HG03342 (cell line): ENCODE measurements at regions not wholly inside any gene's neighbourhood (a gene's known extent, or its start where the extent isn't known, plus 50 kb on each side); places are given as distances from the start of the nearest gene placed in this dataset.
"Not testable (repeated sequence)": the region's sequence is repeated elsewhere in the genome, so short reads cannot be mapped to it uniquely, and the experiment has no call there.

Experiments used
- ATAC-seq: cut with Tn5 transposase; IDR thresholded peaks from one replicate; pipeline ENCODE4 v1.9.1; 2021; ENCODE audit warnings: mild to moderate bottlenecking, moderate library complexity; ENCODE audit not compliant: unreplicated experiment

DNA sequence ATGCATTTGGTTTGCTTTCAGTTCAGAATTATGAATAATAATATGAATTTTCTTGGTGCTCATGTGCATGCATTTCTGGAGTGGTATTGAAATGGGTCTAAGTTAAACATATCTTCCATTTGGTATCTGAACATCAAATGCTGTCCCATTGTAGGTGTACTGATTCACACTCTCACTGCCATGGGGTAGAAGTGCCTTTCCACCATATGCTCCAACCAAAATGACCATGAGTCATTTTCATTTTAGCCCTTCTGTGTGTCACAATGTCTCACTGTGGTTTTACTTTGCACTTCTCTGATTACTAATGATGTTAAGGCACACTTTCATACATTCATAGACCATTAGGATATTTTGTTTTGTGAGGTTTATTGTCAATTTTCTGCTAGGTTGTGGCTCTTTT lies 211.9 kb downstream of the HAO1 start:
- ATAC-seq = no peak

DNA sequence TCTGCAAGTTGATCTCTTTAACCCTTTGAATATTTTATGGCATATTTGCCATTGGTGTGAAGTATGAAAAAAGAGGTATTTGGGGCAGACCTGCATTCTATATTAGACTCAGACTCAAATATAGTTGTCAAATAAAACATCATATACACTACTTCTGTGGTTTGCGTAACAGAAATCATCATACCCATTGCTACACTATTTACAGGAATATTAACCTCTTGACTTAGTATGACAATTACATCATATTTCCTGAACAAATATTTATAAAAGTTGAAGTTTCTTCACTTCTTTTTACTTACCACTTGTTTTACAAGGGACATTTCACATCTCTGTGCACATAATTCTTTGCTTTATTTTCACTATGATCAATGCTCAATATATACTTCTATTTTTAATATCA lies 206.0 kb downstream of the HAO1 start:
- no peak for ATAC-seq

DNA sequence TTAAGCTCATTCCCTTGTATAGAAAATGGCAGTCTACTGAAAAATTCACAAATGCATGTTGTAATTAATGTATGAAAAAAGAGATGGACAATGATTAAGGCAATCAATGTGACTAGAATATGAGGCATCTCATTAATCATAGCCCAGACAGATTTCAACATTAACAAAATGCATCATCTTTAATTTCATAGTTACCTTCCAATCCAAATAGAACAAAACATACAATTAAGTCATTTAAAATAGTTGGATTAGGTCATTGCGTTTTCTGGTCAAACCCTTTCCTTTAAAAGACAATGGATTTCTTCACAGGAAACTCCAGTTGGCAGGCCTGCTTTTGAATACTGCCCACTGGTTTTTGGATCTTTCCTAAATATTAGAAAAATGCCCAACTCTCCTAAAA lies 203.9 kb downstream of the HAO1 start:
- no peak for ATAC-seq

DNA sequence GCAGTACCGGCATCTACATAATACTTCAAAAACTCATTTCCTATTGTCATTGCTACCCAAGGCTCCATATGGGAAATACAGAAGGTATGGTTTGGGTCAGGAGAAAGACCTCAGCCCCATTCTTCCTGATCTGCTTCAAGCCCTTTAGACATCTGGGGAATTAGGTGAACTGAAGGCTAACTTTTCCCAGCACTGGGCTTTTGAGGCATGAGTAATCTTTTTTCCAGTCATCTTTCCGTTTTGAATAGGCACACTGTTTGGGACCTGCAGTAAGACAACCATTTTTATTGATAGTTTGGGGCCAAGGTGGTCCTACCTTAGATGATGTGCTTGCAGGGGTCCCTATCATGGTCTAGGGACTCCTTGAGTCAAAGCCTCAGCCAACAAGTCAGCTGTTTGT lies 198.4 kb downstream of the HAO1 start:
- ATAC-seq = no peak

DNA sequence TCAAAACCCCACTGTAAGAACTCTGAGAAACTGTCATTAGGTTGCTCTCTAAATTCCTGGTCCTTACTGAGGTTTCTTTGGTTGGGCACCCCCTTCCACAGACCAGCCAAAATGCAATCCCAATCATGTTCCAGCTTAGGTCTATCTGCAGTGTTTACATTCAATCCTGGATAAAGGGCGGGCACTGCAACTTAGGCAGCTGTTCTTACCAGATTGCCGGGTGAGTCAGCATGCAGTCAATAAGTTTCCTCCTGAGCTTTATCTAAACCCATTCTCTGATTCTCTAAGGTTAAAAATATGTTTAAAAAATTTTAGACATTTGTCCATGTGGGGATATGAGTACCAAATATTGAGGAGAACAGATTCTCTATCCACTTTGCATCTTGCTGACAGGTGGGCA lies 197.8 kb downstream of the HAO1 start:
- no peak for ATAC-seq

DNA sequence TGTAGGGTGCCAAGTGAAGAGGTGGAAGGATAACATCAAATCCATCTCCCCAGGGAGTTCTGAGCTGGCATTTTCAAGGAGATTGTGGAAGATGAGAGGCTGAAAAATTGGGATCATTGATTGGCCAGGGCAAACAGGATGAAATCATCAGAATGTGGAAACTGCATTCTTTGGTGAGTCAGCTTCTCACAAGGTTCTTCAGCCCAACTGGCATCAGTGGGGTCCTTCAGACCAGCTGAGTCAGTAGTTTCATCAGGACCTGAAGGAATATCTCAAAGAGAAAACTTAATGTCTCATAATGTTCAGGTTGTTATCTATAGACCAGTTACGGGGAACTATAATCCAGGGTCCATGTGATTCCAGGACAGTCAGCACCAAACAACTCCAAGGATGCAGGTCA lies 195.8 kb downstream of the HAO1 start:
- ATAC-seq = no peak

DNA sequence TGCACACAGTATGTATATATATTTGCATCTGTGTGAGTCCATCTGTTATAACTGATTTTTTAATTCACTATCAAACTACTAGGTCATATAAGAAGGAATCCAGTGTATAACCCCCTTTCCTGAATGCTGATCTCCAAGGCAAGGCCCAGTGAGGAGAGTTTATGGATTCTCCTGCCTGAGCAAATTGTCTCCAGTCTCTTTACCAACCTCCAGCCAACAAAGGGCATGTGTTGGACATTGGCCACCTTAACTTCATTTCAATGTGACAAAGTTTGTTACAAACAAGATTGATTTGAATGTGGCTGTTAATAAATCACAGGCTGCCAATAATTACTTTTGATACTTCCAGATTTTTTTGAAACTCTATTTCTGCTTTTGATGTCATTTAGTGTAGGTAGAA lies 191.6 kb downstream of the HAO1 start:
- ATAC-seq = no peak

DNA sequence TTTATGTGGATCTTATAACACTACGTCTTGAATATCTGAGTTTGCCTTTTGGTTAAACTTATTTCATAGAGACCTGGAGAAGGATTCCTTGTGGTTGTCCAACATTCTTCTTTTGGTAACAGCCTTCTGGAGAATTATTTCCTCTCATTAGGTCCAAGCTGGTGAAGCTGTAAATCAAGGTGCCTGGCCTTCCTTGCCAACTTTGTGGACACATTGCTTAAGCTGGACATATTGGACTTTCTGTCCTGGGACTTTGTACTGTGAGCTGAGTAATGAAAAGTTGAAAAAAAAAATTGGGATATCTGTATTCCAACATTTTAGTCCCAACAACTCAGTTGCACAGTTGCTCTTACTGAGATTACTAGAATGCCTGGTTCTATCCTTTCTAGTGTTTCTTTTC lies 186.2 kb downstream of the HAO1 start:
- no peak for ATAC-seq

DNA sequence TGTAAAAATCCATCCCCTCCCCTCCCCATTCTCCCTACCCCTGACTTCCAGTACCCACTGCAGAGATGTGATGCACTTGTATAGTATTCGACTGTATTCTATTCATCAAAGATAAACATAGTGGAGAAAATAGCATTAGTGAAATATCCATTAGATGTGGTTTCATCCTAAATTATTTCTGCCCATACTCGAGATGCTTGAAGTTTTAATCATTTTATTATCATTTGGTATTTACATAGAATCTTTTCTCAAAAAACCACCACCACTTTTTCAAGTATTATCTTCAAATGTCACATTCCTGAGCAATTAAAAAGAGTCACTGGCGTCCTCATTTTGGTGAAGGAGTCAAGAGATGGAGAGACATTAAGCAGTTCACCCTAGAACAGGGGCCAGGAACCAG lies 181.9 kb downstream of the HAO1 start:
- no peak for ATAC-seq

DNA sequence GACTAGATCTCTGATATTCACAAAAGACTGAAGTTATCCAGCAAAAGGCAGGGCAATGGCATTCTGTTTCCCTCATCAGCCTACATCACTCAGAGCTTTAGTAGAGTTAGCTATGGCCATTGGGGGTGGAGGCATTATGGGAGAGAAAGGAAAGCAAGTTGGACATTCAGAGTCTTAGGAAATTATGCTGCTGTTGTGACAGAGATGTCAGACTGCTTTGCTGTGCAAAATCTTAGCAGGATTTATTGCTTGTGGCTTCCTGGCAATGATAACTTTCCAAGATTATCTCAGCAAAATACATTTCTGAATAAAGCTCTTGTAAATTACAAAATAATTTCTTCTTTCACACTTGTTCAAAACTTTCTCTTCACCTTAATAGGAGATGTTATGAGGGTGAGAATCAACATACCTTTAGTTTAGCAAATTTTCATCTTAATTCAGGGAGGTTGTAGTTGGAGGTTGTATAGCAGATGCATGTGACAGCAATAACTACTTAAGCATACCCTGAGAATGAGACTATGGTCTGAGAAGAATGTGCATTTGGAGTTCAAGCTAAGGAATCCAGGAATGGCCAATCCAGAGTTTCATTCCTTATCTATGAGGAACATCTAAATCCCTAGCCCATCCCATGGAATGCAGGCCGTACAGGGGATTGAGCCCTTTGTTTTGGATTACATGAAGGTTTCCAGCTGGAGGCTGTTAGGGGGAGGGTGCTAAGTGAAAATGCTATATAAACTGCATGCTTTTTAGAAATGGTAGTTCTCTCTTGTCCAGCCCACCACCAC lies 179.8 kb downstream of the HAO1 start:
- no peak for ATAC-seq

DNA sequence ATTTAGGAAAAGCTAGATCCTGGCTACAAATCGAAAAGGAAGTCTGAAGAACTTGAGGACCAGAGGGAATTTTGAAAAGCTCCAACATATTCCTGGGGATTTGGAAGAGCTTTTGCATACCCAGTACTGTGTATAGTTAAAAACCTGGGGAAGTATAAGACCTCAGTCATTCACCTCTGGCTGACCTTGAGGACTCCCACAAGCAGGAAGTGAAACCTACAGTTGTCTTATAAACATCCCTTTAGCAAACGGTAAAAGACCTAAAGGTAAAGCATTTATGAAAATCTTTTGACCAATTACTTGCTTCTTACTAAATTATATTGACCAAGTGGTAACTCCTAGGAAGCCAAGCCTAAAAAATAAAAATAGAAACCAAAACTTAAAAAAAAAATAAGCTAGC lies 175.0 kb downstream of the HAO1 start:
- ATAC-seq = peak; percentile 93

DNA sequence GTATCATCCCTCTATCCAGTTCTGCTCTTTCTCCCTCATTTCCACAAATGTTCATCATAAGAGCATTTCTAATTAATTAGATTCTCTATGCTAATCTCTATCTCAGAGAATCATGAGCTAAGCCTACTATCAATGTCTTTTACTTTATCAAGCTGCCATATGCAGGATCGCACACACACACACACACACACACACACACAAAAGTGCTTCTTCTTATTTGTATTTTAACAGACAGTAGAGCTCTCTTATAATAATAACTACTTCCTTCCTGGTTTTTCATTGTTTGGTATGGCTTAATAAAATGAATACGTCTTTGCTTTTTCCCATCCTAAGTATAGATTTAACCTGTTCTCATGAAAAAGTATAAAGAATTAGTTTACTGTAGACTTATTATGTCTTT lies 170.2 kb downstream of the HAO1 start:
- ATAC-seq = no peak

DNA sequence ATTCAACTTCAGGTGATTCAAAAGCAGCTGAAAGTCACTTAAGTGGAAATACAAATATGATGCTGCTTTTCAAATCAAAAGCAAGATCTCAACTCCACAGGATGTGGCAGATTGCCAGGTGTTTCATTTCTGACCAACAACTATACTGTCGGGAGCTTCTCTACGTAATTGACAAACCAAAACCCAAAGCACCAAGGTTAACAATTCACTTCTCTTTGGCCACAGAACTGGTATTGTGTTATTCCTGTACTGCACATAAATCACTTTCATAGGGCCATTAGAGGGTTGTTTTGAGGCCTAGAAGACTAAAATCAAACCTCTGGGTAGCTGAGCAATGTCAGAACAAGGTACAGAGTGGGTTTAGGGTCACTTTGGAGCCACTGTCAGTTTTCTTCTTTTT lies 169.7 kb downstream of the HAO1 start:
- peak; percentile 97 for ATAC-seq

DNA sequence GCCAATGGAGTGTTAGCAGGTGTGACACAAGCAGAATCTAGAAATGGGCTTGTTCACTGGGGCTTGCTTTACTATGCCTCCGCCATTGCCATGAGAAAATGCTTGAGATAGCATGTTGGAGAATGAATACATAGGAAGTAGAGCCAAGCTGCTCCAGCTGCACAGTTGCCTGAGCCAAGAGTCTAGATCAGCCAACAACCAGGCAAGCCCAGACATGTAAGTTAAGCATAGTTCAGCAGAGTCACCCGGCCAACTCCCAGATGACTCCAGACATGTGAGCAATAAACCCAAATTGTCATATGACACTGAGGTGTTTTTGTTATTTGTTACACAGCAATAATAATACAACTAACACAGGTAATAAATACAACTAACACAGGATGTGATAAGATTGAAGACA lies 167.9 kb downstream of the HAO1 start:
- no peak for ATAC-seq

DNA sequence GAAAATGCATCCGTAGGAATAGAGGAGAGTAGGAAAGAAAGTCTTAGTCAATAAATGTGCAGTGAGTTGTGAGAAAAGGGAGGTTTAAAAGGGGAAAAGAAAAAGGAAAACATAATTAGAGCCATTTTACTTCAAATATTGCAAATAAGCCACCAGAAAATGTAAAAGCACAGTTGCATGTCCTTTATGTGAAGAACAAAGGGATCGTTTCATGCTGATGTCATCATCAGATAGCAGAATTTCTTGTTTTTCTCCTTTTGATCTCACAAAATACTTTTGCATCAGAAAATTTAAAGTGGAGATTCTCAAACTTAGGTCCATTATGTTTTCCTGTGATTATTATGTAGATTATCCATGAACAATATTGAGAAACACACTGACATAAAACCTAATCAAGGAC lies 166.7 kb downstream of the HAO1 start:
- no peak for ATAC-seq

DNA sequence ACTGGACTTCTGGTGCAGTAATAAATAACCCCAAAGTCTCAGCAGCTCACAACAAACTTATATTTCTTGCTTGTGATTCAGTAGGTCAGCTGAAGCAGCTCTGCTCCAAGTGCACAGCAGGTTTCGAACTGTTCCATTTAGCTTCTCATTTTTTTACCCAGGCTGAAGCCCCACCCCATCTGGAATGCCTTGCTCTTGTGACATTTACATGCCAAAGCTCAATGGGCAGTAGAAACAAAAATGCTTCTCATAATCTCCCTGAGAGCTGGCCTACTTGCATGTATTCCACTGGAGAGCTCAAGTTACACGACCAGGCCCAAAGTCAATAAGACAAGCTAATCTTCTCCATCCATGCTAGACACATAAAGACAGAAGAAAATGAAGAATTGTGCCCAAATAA lies 165.2 kb downstream of the HAO1 start:
- ATAC-seq = no peak

DNA sequence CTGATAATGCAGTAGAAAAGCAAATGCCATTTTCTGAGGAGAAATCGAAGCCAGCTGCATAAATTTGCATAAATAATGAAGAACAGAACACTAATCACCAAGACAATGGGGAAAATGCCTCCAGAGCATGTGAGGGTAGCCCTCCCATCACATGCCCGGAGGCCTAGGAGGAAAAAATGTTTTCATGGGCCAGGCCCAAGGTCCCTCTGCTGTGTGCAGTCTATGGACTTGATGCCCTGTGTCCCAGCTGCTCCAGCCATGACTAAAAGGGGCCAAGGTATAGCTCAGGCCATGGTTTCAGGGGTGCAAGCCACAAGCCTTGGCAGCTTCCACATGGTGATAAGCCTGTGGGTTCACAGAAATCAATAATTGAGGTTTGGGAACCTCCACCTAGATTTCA lies 164.1 kb downstream of the HAO1 start:
- ATAC-seq = no peak

DNA sequence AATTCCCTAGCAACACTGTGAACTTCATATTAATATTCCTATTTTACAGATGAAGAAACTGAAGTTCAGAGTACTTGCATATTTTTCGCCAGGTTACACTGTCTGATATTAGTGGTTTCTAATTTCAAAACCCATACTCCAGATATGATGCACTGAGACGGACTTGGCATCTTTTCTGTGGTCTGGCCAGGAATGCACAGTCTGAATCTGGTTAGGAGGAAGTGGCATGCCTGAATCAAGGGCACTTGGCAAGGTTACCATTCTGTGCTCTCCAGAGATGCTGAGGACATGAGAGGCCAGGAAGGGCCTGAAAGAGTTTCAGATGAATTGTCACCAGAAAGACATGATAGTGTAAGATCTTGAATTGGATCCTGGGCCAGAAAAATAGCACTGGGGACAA lies 150.1 kb downstream of the HAO1 start:
- ATAC-seq = no peak

DNA sequence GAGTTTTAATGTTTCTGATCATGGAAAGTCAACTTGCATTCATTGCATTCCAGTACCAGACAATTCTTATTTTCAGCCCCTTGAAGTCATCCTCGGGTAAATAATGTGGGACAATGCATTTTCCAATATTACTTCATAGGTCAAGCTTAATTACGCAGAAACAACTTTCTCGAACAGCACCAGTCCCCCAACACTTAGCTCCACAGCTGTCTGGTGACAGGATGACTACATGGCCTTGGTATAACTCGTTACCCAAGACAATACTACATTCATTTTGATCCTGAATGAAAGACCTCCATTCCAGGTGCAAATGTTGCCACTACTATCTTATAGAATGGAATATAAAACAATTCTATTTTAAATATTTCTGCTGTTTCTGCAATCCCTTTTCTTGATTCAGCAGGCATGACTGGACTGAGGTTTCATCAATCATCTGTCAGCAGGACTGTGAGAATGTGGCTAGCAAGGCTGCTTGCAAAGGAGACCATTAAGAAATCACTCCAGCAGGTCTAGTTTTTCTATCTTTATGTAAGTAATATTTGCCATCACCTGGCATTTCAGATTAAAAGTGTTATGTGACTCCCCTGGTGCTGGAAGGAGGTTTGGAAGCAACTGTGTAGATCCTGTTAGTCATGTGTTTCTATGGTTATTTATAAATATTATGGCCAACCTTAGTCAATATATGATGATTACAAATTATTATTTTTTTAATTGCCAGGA lies 147.9 kb downstream of the HAO1 start:
- ATAC-seq = no peak

DNA sequence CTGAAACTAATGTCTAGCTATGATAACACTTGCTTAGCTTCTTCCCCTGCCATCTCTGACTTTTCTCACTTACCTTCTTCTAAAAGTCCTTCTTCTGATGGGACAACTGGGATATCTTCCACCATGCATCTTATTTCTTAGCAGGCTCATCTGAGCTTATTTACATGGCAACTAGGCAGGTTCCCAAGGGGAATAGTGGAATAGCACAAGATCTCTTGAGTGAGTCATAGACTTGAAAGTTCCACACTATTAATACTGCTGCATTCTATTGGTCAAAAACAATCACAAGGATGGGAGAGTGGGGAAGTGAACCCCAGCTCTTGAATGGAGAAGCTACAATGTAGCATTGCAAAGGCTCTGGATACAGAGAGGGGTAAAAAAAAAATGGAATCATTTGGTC lies 142.1 kb downstream of the HAO1 start:
- no peak for ATAC-seq

DNA sequence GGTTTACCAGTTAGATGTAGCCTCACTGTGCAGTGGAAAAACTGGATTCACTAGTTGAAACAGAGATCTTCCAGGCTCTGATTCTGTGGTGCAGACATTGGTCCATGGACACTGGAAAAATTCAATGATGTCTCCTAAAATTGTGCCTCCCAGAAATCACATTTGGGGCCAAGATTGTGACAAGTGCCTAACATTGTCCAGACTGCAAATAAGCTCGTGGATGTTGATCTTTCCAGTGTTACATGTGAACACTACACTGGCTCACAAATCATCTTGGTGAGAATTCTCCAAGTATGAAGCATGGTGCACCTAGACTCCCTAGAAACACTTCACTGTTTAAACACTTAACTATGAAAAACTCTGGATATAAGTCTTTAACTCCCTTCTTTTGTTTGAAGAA lies 140.4 kb downstream of the HAO1 start:
- no peak for ATAC-seq

DNA sequence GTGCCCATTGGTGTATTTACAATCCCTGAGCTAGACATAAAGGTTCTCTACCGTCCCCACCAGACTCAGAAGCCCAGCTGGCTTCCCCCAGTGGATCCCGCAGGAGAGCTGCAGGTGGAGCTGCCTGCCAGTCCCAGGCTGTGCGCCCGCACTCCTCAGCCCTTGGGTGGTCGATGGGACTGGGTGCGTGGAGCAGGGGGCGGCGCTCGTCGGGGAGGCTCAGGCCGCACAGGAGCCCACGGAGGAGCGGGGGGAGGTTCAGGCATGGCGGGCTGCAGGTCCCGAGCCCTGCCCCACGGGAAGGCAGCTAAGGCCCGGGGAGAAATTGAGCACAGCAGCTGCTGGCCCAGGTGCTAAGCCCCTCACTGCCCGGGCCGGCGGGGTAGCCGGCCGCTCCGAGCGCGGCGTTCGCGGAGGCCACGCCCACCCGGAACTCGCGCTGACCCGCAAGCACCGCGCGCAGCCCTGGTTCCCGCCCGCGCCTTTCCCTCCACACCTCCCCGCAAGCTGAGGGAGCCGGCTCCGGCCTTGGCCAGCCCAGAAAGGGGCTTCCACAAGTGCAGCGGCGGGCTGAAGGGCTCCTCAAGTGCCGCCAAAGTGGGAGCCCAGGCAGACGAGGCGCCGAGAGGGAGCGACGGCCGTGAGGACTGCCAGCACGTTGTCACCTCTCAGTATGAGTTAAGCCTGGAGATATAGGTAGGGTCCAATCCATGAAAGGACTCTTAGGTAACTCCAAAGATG lies 136.7 kb downstream of the HAO1 start:
- not testable (repeated sequence) for ATAC-seq
